Gastrocnemius medialis (tissue), 4 donors: ENCODE measurements at regions not wholly inside any gene's neighbourhood (a gene's known extent, or its start where the extent isn't known, plus 50 kb on each side); places are given as distances from the start of the nearest gene placed in this dataset.

Experiments
- POLR2A ChIP-seq, 2 donors: fragments of 450-650 bp; IDR thresholded peaks; one replicate each; pipeline ENCODE4 v1.6.1; 2017; ENCODE audit warnings: antibody characterized with exemption in 2 of 2, mild to moderate bottlenecking in 2 of 2, moderate library complexity in 2 of 2
- TF ChIP-seq, protein P1 (sequence below), 5 experiments: fragments of 450-650 bp in 3 of 5; fragments of 200-600 bp in 2 of 5; sonication (generic) in 2 of 5; IDR thresholded peaks in 4 of 5; conservative IDR thresholded peaks in 1 of 5; 1 replicate in 4 of 5; 2 replicates in 1 of 5; pipeline ENCODE4 v1.5.1; 2016 to 2019; ENCODE audit warnings: antibody characterized with exemption in 5 of 5, mild to moderate bottlenecking in 3 of 5, moderate library complexity in 3 of 5

DNA sequence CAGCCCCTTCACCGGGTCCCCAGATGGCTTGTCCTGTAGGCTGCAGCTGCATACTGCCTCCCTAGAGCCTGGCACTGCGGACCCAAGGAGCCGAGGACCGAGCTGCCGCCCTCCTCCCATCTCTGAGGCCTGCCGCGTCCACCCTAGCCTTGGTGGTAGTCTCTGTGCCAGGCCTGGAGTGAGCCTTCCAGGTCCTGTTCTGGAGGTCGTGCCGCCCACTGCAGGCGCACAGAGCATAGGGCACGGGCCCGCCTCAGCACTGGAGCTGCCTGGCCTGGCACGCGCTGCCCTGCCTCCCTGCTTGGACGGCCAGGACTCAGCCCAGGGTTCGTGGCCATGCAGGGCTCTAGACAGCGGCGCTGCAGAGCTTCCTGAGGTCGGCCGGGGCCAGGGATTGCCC, 239.5 kb downstream of the DCDC2C start:
- no peak for TF ChIP-seq POLR2A (IDR thresholded peaks at IDR 0.05)
- TF ChIP-seq, protein P1, sequence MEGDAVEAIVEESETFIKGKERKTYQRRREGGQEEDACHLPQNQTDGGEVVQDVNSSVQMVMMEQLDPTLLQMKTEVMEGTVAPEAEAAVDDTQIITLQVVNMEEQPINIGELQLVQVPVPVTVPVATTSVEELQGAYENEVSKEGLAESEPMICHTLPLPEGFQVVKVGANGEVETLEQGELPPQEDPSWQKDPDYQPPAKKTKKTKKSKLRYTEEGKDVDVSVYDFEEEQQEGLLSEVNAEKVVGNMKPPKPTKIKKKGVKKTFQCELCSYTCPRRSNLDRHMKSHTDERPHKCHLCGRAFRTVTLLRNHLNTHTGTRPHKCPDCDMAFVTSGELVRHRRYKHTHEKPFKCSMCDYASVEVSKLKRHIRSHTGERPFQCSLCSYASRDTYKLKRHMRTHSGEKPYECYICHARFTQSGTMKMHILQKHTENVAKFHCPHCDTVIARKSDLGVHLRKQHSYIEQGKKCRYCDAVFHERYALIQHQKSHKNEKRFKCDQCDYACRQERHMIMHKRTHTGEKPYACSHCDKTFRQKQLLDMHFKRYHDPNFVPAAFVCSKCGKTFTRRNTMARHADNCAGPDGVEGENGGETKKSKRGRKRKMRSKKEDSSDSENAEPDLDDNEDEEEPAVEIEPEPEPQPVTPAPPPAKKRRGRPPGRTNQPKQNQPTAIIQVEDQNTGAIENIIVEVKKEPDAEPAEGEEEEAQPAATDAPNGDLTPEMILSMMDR (IDR thresholded peaks at IDR 0.05 in 4 of 5, conservative IDR thresholded peaks at IDR 0.05 in 1 of 5) = no peak
